RKO (cell line): ENCODE measurements at regions not wholly inside any gene's neighbourhood (a gene's known extent, or its start where the extent isn't known, plus 50 kb on each side); places are given as distances from the start of the nearest gene placed in this dataset.

Experiments used
- DNase-seq: peaks from one replicate; pipeline ENCODE4 v3.0.0-alpha.2; 2016; ENCODE audit warnings: low spot score

DNA sequence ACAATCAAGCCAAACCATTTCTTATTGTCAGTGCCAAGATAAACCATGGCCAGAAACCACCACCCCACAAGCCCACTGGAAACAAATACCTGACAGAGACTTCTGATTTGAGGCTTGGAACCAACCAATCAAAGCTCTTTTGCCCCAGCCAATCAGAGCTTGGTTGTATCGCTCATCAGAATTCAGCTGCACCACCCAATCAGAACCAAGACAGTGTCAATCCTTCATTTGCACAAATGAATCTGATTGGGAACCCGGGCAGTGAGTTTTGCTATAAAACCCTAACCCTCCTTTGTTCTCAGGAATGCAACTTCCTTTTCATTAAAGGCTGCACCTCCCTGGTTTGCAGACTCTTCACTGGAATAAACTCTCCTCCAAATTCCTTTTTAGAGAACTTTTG, 87.4 kb downstream of the ELAPOR2 start:
- no peak for DNase-seq

GRCh38 chr7:86970986-86971385, 88.5 kb downstream of the ELAPOR2 start:
- no peak for DNase-seq

DNA sequence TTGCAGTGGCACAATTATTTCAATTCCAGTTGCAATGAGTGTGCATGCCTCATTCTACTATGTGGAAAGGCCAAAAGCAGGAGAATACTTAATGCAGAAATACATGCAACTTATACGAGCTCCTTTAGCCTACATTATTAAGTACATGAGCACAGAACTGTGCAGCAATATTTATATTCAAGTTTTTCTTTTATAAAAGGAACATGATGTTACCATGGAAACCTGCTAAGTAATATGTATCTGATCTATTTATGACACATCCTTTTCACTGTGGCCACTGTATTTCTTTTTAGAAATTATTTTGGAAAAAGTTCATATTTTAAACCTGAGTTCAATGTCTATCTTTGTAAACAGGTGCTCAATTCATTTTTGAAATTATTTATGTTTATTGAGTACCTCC, 88.9 kb downstream of the ELAPOR2 start:
- DNase-seq = no peak

DNA sequence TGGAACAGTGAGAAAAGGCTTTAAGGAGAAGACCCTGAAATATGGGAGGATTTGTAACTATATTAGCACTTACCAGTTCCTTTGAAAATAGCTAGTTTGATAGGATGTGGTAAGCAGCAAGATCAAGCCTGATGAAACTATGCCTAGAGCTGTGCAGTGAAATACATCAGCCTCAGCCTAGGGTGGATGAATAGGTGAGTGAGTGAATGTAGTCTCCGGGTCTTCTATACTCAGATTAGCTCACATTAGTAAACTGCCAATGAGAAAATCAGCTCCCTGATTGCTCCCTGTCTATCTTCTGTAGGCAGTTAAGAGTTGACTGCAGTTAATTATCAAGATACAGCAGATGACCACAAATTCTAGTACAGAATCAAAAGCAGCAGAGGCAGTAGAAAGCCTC, 89.6 kb downstream of the ELAPOR2 start:
- no peak for DNase-seq

- no peak for DNase-seq
Measured at GRCh38 chr7:86968618-86969017, 90.8 kb downstream of the ELAPOR2 start.

GRCh38 chr7:86966916-86967315, 92.5 kb downstream of the ELAPOR2 start:
- DNase-seq = no peak

GRCh38 chr7:86965727-86966120, 93.7 kb downstream of the ELAPOR2 start:
- no peak for DNase-seq

DNA sequence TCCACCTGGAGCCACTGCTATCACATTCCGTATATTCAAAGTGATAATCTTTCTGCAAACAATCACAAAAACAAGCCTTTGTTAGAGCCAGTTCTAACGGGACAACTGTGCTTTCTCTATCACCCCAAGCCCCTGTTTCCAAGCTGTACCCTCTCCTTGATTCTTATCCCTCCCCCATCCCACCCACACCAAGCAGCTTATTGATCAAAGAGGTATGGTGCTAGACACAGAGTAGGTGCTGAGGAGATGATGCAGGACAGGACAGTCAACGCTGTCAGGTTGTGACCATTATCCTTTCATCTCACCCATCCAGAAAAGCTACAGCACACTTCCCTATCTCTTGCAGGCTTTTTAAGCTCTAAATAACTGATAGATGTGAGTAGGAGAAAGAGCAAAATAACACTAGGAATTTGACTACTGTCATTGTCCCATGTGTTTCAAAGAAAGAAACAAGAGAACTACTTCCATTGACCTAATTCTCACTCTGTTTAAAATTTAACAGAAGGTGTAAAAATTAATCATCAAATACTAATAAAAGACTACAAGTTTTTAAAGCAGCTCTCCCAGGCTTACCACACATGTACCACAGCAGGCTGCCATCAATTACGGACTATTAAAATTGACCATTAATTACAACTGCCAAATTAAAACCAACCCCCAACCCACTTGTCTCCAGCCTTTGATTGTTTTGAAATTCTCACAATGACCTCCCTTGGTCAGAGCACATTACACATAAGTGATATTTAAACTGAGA, 94.3 kb downstream of the ELAPOR2 start:
- DNase-seq = no peak

DNA sequence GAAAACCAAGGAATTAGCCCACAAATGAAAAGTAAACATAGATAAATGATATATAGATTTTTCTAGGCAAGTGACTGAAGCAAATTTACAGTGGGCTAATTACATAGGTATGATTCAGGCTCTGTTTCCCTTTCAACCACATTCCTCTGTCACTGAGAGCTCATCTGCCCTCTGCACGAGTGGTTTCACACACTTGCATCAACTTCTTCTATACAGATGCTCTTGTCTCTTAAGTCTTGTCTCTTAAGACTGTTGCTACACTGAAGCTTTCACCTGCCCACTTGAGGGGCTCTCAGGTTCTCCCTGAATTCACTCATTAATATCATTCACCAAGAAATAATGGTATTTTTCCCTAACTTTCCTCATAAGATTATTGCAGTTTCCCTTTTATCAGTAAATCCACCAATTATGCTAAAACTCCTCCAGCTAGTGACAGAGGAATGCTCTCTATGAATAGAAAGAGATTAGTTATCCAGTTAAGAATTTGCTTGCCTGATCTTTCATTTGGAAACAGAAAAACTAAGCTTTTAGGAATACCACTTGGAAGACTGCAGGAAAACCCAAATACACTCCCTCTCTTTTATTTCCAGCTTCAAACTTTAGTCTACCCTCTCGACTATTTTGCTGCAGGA, 95.7 kb downstream of the ELAPOR2 start:
- DNase-seq = no peak

GRCh38 chr7:86962623-86963022, 96.8 kb downstream of the ELAPOR2 start:
- DNase-seq = no peak

- no peak for DNase-seq
Measured at GRCh38 chr7:86961686-86962085, 97.8 kb downstream of the ELAPOR2 start.

- DNase-seq = no peak
Measured at GRCh38 chr7:86958380-86958779, 101.1 kb downstream of the ELAPOR2 start.

DNA sequence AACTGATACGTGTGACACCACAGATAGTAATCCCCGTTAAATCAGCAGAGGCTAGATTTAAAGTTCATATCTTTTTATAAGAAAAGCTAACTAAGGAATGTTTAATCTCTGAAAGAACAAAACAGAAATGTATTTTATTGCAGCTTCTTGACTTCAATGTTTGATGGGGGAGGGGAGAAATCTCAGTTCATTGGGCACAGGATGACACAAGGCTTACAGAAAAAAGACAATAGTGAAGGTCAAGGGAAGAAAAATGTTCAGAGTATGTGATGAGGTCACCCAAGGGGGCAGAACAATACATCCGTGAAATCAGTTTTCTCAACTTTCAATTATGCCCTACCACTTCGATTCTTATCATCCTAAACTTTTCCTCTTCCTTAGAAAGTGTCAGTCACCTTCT, 102.9 kb downstream of the ELAPOR2 start:
- no peak for DNase-seq

DNA sequence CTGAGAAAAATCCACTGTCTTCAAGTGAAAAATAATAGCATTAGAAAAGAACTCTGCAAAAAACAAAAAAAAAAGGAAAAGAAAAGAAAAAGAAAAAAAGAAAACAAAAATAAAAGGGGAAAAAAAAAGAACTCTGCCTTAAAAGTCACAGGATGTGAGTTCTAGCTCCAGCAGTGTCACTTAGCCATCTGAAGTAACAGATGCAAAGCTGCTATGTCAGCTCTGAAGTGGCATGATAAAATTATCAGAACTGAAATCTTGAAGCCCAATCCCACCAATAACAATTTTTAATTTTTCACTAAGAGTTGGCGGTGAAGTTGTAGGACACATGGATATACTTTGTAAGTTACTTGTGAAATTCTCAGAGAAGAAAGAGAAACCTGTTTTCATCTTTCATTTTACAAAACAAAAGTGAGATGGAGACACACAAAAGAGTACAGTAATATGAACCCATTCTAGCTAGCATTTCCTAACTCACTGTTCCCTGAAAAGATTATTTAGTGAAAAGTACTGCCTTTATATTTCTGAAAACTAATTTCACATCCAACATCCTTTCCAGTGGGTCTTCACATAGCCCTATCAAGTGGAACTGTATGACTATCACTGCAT, 103.5 kb downstream of the ELAPOR2 start:
- DNase-seq = no peak

- no peak for DNase-seq
Measured at GRCh38 chr7:86954971-86955370, 104.5 kb downstream of the ELAPOR2 start.

DNA sequence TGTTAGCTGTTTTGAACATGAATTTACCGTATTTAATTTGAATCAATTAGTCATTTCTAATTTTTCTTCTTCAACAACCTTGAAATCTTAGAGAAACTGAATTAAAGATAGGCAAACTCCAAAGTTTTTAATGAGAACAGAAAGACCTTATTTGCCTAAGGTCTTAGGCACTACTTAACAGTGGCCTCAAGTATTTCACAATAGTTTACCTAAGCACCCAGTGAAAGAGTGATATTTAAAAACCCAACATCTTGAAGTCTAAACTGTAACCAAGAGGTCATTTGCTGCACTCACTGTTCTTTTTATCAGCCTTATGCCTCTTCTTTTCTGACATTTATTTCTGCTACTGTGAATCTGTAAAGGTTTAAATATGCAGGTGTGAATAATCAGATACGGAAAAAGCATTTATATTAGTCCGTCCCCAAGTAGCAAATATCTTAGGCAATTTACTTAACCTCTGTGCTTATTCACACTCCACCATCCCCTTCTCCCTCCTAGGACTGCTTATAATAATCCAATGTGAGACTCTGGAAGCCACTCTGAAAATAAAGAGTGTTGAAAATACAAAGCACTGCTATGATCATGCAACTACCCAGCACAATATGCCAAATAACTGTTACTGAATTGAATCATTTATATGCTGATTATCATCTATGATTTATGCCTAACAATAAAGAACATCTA, 105.7 kb downstream of the ELAPOR2 start:
- DNase-seq = no peak

- no peak for DNase-seq
Measured at GRCh38 chr7:86953219-86953618, 106.2 kb downstream of the ELAPOR2 start.

GRCh38 chr7:86951895-86952294, 107.6 kb downstream of the ELAPOR2 start:
- no peak for DNase-seq

DNA sequence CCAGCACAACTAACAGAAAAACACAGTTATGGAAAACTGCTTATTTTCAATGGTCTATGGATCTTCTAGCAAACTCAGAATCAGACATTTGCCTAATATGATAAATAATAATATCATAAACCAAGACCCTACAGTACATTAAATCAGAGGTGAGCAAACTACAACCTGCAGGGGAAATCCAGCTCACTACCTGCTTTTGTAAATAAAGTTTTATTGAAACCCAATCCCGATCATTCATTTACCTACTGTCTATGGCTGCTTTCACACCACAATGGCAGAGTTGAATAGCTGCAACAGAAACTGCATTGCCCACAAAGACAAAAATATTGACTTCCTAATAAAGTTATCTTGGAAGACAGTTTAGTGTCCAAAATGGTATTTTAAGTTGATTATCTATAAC, 108.5 kb downstream of the ELAPOR2 start:
- DNase-seq = no peak

DNA sequence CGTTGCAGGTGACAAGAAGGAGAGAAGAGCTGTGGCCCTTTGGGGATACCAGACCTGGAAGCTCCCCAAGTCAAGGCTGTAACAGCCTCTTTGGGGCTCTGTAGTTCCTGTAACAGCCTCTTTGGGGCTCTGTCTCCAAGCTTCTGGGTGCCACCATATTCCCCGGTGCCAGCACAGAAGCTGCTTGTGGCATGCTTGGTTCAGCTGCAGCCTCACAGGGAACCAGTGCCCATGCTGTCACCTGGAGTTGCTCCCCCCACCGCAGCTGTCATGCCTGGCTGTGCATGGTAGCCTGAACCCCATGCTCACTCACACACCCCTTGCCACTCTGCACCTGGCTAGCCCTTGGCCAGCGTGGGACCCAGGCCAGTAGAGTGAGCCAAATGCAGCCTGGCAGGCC, 109.1 kb downstream of the ELAPOR2 start:
- no peak for DNase-seq

DNA sequence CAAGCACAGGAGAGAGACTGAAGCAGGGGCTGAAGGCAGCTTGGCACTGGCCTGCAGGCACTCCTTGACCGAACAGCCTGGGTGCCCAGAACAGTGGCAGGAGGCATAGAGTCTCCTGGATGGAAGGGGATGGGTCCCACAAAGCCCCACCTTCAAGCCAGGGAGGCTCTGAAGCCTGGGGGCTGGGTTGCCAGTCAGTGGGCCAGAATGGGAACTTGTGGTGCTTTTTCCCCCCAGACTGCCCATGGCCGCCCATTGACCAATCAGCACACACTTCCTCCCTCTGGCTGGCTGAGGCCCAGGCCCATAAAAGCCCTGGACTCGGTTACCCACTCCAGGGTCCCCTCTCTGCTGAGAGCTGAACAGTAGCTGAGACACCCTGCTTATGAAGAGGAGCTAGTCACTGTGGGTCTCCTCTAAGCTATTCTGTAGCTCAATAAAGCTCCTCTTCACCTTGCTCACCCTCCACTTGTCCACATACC, 109.6 kb downstream of the ELAPOR2 start:
- DNase-seq = no peak

DNA sequence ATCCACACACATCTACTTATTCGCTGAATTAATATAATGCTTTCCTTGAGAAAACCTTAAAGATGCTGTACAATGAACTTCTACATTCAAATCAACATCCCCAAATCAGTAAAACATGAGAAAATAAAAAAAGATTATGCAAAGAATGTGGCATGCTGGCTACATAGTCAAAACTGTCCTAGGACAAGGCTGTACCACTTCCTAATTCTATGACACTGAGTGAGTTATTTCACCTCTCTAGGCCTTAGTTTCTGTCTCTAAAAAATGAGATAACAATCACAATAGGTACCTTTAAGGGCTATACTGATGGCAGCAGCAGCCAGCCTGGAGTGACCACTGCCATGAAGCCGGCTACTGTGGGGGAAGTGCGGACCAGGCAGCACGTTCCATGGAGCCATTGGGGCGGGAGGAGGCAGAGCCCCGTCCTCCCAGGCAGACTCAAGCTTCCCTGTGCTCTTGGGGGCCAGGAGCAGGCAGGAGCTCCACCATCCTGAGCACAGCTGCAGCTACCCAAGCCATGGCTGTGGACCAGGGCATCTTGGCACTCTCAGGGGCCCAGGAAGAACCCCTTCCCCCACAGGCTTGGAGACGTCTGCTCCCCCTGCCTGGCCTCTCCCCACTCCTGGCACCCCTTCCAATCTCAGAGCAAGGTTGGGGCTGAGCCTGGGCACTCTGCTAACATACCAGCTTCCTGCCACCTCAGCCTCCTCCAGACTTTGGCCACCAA, 110.2 kb downstream of the ELAPOR2 start:
- DNase-seq = no peak
